ENCODE measurements at regions not wholly inside any gene's neighbourhood (a gene's known extent, or its start where the extent isn't known, plus 50 kb on each side); places are given as distances from the start of the nearest gene placed in this dataset.
"Not testable (repeated sequence)": the region's sequence is repeated elsewhere in the genome, so short reads cannot be mapped to it uniquely, and the experiment has no call there.

- Mint-ChIP-seq H3K4me3 (no peak overlapping the region), H3K27ac (no peak overlapping the region), H3K27me3 (ENCODE audit: low read depth in 2 of 2) (no peaks in the 10 kb centered on the region), H3K36me3 (no peaks in the 10 kb centered on the region), H3K9me3 (no peaks in the 10 kb centered on the region), H3K4me1 (no peaks in the 10 kb centered on the region)
- DNase-seq (no peak), ATAC-seq (no peak)
- TF ChIP-seq CTCF (IDR thresholded peaks at IDR 0.05): no peak
- no peak overlapping the region for H3K4me3 ChIP-seq (ENCODE audit: low read length)
- peaks cover 15% of the 10 kb centered on the region for H3K4me1 ChIP-seq (ENCODE audit: control insufficient read depth, insufficient read depth, low read length)
- H3K36me3 ChIP-seq (ENCODE audit: control insufficient read depth, insufficient read depth, low read length): no peaks in the 10 kb centered on the region
- H3K27ac ChIP-seq (ENCODE audit: low read length): no peak overlapping the region
- H3K9me3 ChIP-seq (ENCODE audit: control insufficient read depth, insufficient read depth, low read length): no peaks in the 10 kb centered on the region
- intact Hi-C loops (cut with micrococcal nuclease): no loop called here
- no peaks in the 10 kb centered on the region for H3K27me3 ChIP-seq (ENCODE audit: control insufficient read depth, insufficient read depth, low read length)
These were observed 334.3 kb downstream of the DLEU7 start for GRCh38 chr13:50509167-50509566.

- no peaks in the 10 kb centered on the region for H3K4me1 Mint-ChIP-seq
These were observed 333.6 kb downstream of the DLEU7 start for GRCh38 chr13:50509771-50510441.

GRCh38 chr13:50510885-50511545, 332.5 kb downstream of the DLEU7 start:
- intact Hi-C loops (cut with micrococcal nuclease): loop anchor here (10.0 kb wide), 1 partner anchor 256 kb away; no protein-coding TSS in a partner anchor
- 97% methylated on average over 1 of the region's 1 CpG for WGBS (ENCODE audit: insufficient coverage)
- not testable (repeated sequence) for DNase-seq; H3K4me1 Mint-ChIP-seq; H3K27me3 Mint-ChIP-seq (ENCODE audit: low read depth in 2 of 2); H3K36me3 Mint-ChIP-seq; H3K9me3 Mint-ChIP-seq; H3K9me3 ChIP-seq (ENCODE audit: control insufficient read depth, insufficient read depth, low read length); H3K27ac Mint-ChIP-seq; H3K27me3 ChIP-seq (ENCODE audit: control insufficient read depth, insufficient read depth, low read length); ATAC-seq; H3K36me3 ChIP-seq (ENCODE audit: control insufficient read depth, insufficient read depth, low read length); H3K27ac ChIP-seq (ENCODE audit: low read length); H3K4me3 Mint-ChIP-seq; H3K4me3 ChIP-seq (ENCODE audit: low read length)
- H3K4me1 ChIP-seq (ENCODE audit: control insufficient read depth, insufficient read depth, low read length): peaks cover 15% of the 10 kb centered on the region

More at GRCh38 chr13:50509771-50510441, 333.6 kb downstream of the DLEU7 start:
- WGBS (ENCODE audit: insufficient coverage): 36% methylated on average over 1 of the region's 2 CpGs
- H3K27me3 Mint-ChIP-seq (ENCODE audit: low read depth in 2 of 2): no peaks in the 10 kb centered on the region
- H3K9me3 Mint-ChIP-seq: no peaks in the 10 kb centered on the region
- no peaks in the 10 kb centered on the region for H3K27me3 ChIP-seq (ENCODE audit: control insufficient read depth, insufficient read depth, low read length)
- intact Hi-C loops (cut with micrococcal nuclease): loop anchor here (10.0 kb wide), 1 partner anchor 255 kb away; no protein-coding TSS in a partner anchor
- H3K4me1 ChIP-seq (ENCODE audit: control insufficient read depth, insufficient read depth, low read length): peaks cover 15% of the 10 kb centered on the region
- H3K9me3 ChIP-seq (ENCODE audit: control insufficient read depth, insufficient read depth, low read length): no peaks in the 10 kb centered on the region
- no peak for TF ChIP-seq CTCF (IDR thresholded peaks at IDR 0.05)
- H3K36me3 ChIP-seq (ENCODE audit: control insufficient read depth, insufficient read depth, low read length): no peaks in the 10 kb centered on the region
- no peak for DNase-seq
- ATAC-seq: peak in 1 of 3 donors; percentile 21
- no peaks in the 10 kb centered on the region for H3K36me3 Mint-ChIP-seq
- H3K27ac Mint-ChIP-seq: no peak overlapping the region
- H3K27ac ChIP-seq (ENCODE audit: low read length): no peak overlapping the region
- H3K4me3 Mint-ChIP-seq: no peak overlapping the region
- H3K4me3 ChIP-seq (ENCODE audit: low read length): no peak overlapping the region

- Mint-ChIP-seq H3K27ac (no peak overlapping the region), H3K36me3 (no peaks in the 10 kb centered on the region), H3K4me3 (no peak overlapping the region), H3K9me3 (no peaks in the 10 kb centered on the region), H3K4me1 (no peaks in the 10 kb centered on the region), H3K27me3 (ENCODE audit: low read depth in 2 of 2) (no peaks in the 10 kb centered on the region)
- 10% methylated on average over 4 of the region's 4 CpGs for WGBS (ENCODE audit: insufficient coverage)
- peak in 1 of 2 donors; percentile 45 for DNase-seq
- Histone ChIP-seq H3K27ac (ENCODE audit: low read length) (peak overlapping the region; percentile 85), H3K4me1 (ENCODE audit: control insufficient read depth, insufficient read depth, low read length) (peaks cover 15% of the 10 kb centered on the region), H3K9me3 (ENCODE audit: control insufficient read depth, insufficient read depth, low read length) (no peaks in the 10 kb centered on the region), H3K27me3 (ENCODE audit: control insufficient read depth, insufficient read depth, low read length) (no peaks in the 10 kb centered on the region), H3K36me3 (ENCODE audit: control insufficient read depth, insufficient read depth, low read length) (no peaks in the 10 kb centered on the region), H3K4me3 (ENCODE audit: low read length) (peak overlapping the region; percentile 33)
- ATAC-seq: peak; percentile 64 to 67 (median 65)
- intact Hi-C loops (cut with micrococcal nuclease): loop anchor here (1.0 to 10.0 kb wide), 2 partner anchors 257 to 430 kb away; no protein-coding TSS in a partner anchor
- no peak for TF ChIP-seq CTCF (IDR thresholded peaks at IDR 0.05)
These were observed 331.6 kb downstream of the DLEU7 start for GRCh38 chr13:50511877-50512341.
